H1 (cell line): ENCODE measurements at regions not wholly inside any gene's neighbourhood (a gene's known extent, or its start where the extent isn't known, plus 50 kb on each side); places are given as distances from the start of the nearest gene placed in this dataset.

Experiments
- CTCF ChIA-PET: fragments of 300-600 bp; sonication (Branson Sonifier 250); formaldehyde crosslinking; loops from one replicate; lab custom pipeline; 2021; ENCODE audit not compliant: partially characterized antibody; lab: Charles Lee
- POLR2A ChIA-PET: fragments of 300-600 bp; sonication (Branson Sonifier 250); formaldehyde crosslinking; loops from one replicate; lab custom pipeline; 2021; ENCODE audit warnings: inconsistent platforms; ENCODE audit not compliant: partially characterized antibody; lab: Charles Lee
- DNase-seq, 2 experiments: peaks; one replicate each; pipeline versions ENCODE4 v3.0.0 to v3.0.0-alpha.2; 2010 to 2022; ENCODE audit warnings: low spot score in 2 of 2, low read depth in 1 of 2, mixed read lengths in 1 of 2
- FAIRE-seq: peaks from 2 replicates; lab custom pipeline; 2011; peaks lifted over from hg19 to GRCh38; lab: Jason Lieb, UNC
- H2AFZ ChIP-seq: 2 replicates; pipeline ENCODE4 v1.8.1; 2012; ENCODE audit warnings: low read length, inconsistent platforms
- H2AK5ac ChIP-seq: 2 replicates; pipeline ENCODE4 v1.6.1; 2013; ENCODE audit warnings: low read depth, low read length
- H2BK120ac ChIP-seq: replicated peaks from 2 replicates; pipeline ENCODE3; 2013; ENCODE audit warnings: low read depth, low read length, inconsistent platforms
- H2BK12ac ChIP-seq: 2 replicates; pipeline ENCODE4 v1.6.1; 2013; ENCODE audit warnings: low read depth, low read length
- H2BK15ac ChIP-seq: 2 replicates; pipeline ENCODE4 v1.6.1; 2013; ENCODE audit warnings: low read length
- H2BK20ac ChIP-seq: 2 replicates; pipeline ENCODE4 v1.6.1; 2013; ENCODE audit warnings: low read length
- H2BK5ac ChIP-seq: 2 replicates; pipeline ENCODE4 v1.6.1; 2013; ENCODE audit warnings: low read depth, low read length
- H3K14ac ChIP-seq: 2 replicates; pipeline ENCODE4 v1.6.1; 2013; ENCODE audit warnings: inconsistent platforms; ENCODE audit not compliant: insufficient read length
- H3K18ac ChIP-seq: 2 replicates; pipeline ENCODE4 v1.6.1; 2013; ENCODE audit warnings: low read length; ENCODE audit errors: extremely low read depth
- H3K23ac ChIP-seq: 2 replicates; pipeline ENCODE4 v1.6.1; 2013; ENCODE audit warnings: inconsistent platforms; ENCODE audit not compliant: insufficient read length
- H3K23me2 ChIP-seq: 2 replicates; pipeline ENCODE4 v1.6.1; 2013; ENCODE audit warnings: low read depth, low read length
- H3K27ac ChIP-seq: 2 replicates; pipeline ENCODE4 v1.6.1; 2011; ENCODE audit warnings: low read depth, low read length, inconsistent platforms
- H3K27me3 ChIP-seq, 4 experiments: replicated peaks in 1 of 4; 1 replicate in 1 of 4; 2 replicates in 3 of 4; pipeline versions ENCODE4 v1.6.1 to v1.8.1; 2011 to 2013; ENCODE audit warnings: low read length in 3 of 4, mild to moderate bottlenecking in 3 of 4, inconsistent platforms in 2 of 4, mixed read lengths in 2 of 4, moderate library complexity in 1 of 4; ENCODE audit not compliant: control insufficient read depth in 3 of 4, insufficient read depth in 3 of 4; ENCODE audit errors: extremely low read depth in 1 of 4
- H3K36me3 ChIP-seq, 4 experiments: 2 replicates each; pipeline versions ENCODE4 v1.6.1 to v1.8.1; 2011 to 2013; ENCODE audit warnings: mild to moderate bottlenecking in 4 of 4, low read length in 3 of 4, moderate library complexity in 2 of 4, control low read depth in 1 of 4, inconsistent platforms in 1 of 4; ENCODE audit not compliant: insufficient read depth in 4 of 4, control insufficient read depth in 2 of 4
- H3K4ac ChIP-seq: replicated peaks from 2 replicates; pipeline ENCODE3; 2013; ENCODE audit warnings: low read length, low read depth, mixed read lengths, inconsistent platforms; ENCODE audit not compliant: insufficient read length
- H3K4me1 ChIP-seq, 4 experiments: replicated peaks in 1 of 4; 1 replicate in 1 of 4; 2 replicates in 3 of 4; pipeline versions ENCODE4 v1.6.1 to v1.8.1; 2011 to 2013; ENCODE audit warnings: low read length in 3 of 4, inconsistent platforms in 2 of 4, mixed read lengths in 1 of 4; ENCODE audit not compliant: insufficient read depth in 4 of 4, control insufficient read depth in 3 of 4
- H3K4me2 ChIP-seq, 2 experiments: 2 replicates each; pipeline versions ENCODE4 v1.6.1 to v1.8.1; 2011 to 2013; ENCODE audit warnings: low read depth in 2 of 2, low read length in 2 of 2, control low read depth in 1 of 2, inconsistent platforms in 1 of 2, mild to moderate bottlenecking in 1 of 2; ENCODE audit not compliant: insufficient read depth in 1 of 2
- H3K4me3 ChIP-seq, 4 experiments: fragments of 200-600, 300-600 bp in 1 of 4; sonication (generic), shearing (Covaris generic), sonication (Bioruptor Twin) in 1 of 4; 2 replicates each; pipeline versions ENCODE4 v1.5.1 to v1.8.1; 2011 to 2016; ENCODE audit warnings: low read length in 4 of 4, low read depth in 3 of 4, control low read depth in 2 of 4, inconsistent platforms in 2 of 4, mild to moderate bottlenecking in 2 of 4, mixed read lengths in 1 of 4, moderate library complexity in 1 of 4; ENCODE audit not compliant: insufficient read depth in 2 of 4; ENCODE audit errors: extremely low read depth in 1 of 4
- H3K56ac ChIP-seq: replicated peaks from 2 replicates; pipeline ENCODE3; 2013; ENCODE audit warnings: low read depth, mild to moderate bottlenecking, mixed read lengths, low read length, inconsistent platforms; ENCODE audit not compliant: insufficient read length
- H3K79me1 ChIP-seq: 2 replicates; pipeline ENCODE4 v1.6.1; 2013; ENCODE audit warnings: low read depth, low read length, control low read depth
- H3K79me2 ChIP-seq, 2 experiments: 2 replicates each; pipeline versions ENCODE4 v1.6.1 to v1.8.1; 2012 to 2013; ENCODE audit warnings: low read length in 2 of 2, mild to moderate bottlenecking in 2 of 2, inconsistent platforms in 1 of 2; ENCODE audit not compliant: insufficient read depth in 2 of 2, control insufficient read depth in 1 of 2
- H3K9ac ChIP-seq, 4 experiments: replicated peaks in 1 of 4; 1 replicate in 1 of 4; 2 replicates in 3 of 4; pipeline versions ENCODE4 v1.6.1 to v1.8.1; 2011 to 2013; ENCODE audit warnings: low read depth in 3 of 4, low read length in 3 of 4, control low read depth in 2 of 4, mild to moderate bottlenecking in 2 of 4, moderate library complexity in 2 of 4, inconsistent platforms in 1 of 4; ENCODE audit errors: extremely low read depth in 1 of 4
- H3K9me3 ChIP-seq, 2 experiments: 2 replicates each; pipeline versions ENCODE4 v1.6.1 to v1.8.1; 2012 to 2013; ENCODE audit warnings: mild to moderate bottlenecking in 2 of 2, moderate library complexity in 2 of 2, control low read depth in 1 of 2, inconsistent platforms in 1 of 2, low read depth in 1 of 2, low read length in 1 of 2, mixed read lengths in 1 of 2; ENCODE audit not compliant: insufficient read depth in 2 of 2
- H4K20me1 ChIP-seq, 2 experiments: replicated peaks in 1 of 2; 2 replicates each; pipeline versions ENCODE3 to v1.8.1; 2011 to 2013; ENCODE audit warnings: inconsistent platforms in 2 of 2, low read length in 2 of 2, mild to moderate bottlenecking in 1 of 2; ENCODE audit not compliant: insufficient read depth in 2 of 2, control insufficient read depth in 1 of 2
- H4K5ac ChIP-seq: 2 replicates; pipeline ENCODE4 v1.6.1; 2013; ENCODE audit warnings: low read length, low read depth, mixed read lengths, inconsistent platforms; ENCODE audit not compliant: insufficient read length
- H4K8ac ChIP-seq: 2 replicates; pipeline ENCODE4 v1.8.0; 2013; ENCODE audit warnings: mild to moderate bottlenecking, moderate library complexity, low read length, inconsistent platforms; ENCODE audit not compliant: insufficient read depth; ENCODE audit errors: extremely low read depth
- H4K91ac ChIP-seq: replicated peaks from 2 replicates; pipeline ENCODE3; 2013; ENCODE audit warnings: low read length, mixed read lengths, inconsistent platforms; ENCODE audit not compliant: insufficient read length
- HDAC6 ChIP-seq: IDR thresholded peaks from one replicate; pipeline ENCODE4 v1.7.1; 2012; ENCODE audit warnings: low read depth, mild to moderate bottlenecking, inconsistent platforms, low read length, moderate library complexity
- JUND ChIP-seq: IDR thresholded peaks from 2 replicates; pipeline ENCODE4 v1.6.1; 2011; ENCODE audit warnings: mild to moderate bottlenecking, improper control_type of control experiment, low read length
- KDM5A ChIP-seq: fragments of 200-600 bp; IDR thresholded peaks from 2 replicates; pipeline ENCODE4 v1.7.1; 2012; ENCODE audit warnings: mild to moderate bottlenecking, low read length, inconsistent platforms, mixed read lengths
- PHF8 ChIP-seq: fragments of 200-600 bp; sonication (generic); conservative IDR thresholded peaks from 2 replicates; pipeline ENCODE4 v1.7.1; 2012; ENCODE audit warnings: low read depth, mild to moderate bottlenecking, inconsistent platforms, low read length, moderate library complexity
- TAF7 ChIP-seq: optimal IDR thresholded peaks from 2 replicates; pipeline ENCODE3; 2011; ENCODE audit warnings: low read depth, mild to moderate bottlenecking, inconsistent platforms, low read length, moderate library complexity, borderline replicate concordance
- WGBS, 2 experiments: shearing (Covaris generic) in 1 of 2; methylation state at CpG; one replicate each; pipeline versions ENCODE4 v1.1.6 to v1.1.7; 2013 to 2015; ENCODE audit warnings: low lambda C conversion rate in 2 of 2, mixed read lengths in 2 of 2, inconsistent platforms in 1 of 2, low coverage in 1 of 2, missing lambda C conversion rate in 1 of 2; ENCODE audit not compliant: insufficient replicate concordance in 2 of 2, insufficient coverage in 1 of 2, insufficient read length in 1 of 2; ENCODE audit errors: extremely low coverage in 1 of 2, missing lambda C conversion rate in 1 of 2; 5-methylcytosine and 5-hydroxymethylcytosine counted together
- TF ChIP-seq, protein P1 (sequence below): IDR thresholded peaks from 2 replicates; pipeline ENCODE4 v1.6.1; 2011; ENCODE audit warnings: low read length, improper control_type of control experiment

GRCh38 chr10:124196659-124197058, 103.3 kb upstream of the CHST15 start:
- H4K20me1 ChIP-seq, result no peaks in the 10 kb centered on the region
- H3K9me3 ChIP-seq, result 0 out of 4 replicates have a peak, but pooled peaks cover 0 to 3% of the 10 kb centered on the region in 2 experiments
- H3K36me3 ChIP-seq, result no peaks in the 10 kb centered on the region
- no peaks in the 10 kb centered on the region for H3K79me1 ChIP-seq
- H3K9ac ChIP-seq, result no peak overlapping the region
- no peak overlapping the region for H3K14ac ChIP-seq
- 83% methylated on average over 5 of the region's 5 CpGs; no CpG with 5 or more reads in 1 of the 2 experiments for WGBS, 2 experiments
- no peaks in the 10 kb centered on the region for H3K27me3 ChIP-seq
- no peak overlapping the region for H3K4me3 ChIP-seq
- no peak overlapping the region for H2BK15ac ChIP-seq
- H2AFZ ChIP-seq, result no peak overlapping the region
- H3K27ac ChIP-seq, result no peak overlapping the region
- H4K8ac ChIP-seq, result no peak overlapping the region
- no peak overlapping the region for H2AK5ac ChIP-seq
- H3K23me2 ChIP-seq, result no peaks in the 10 kb centered on the region
- no peak overlapping the region for H2BK20ac ChIP-seq
- H3K18ac ChIP-seq, result no peak overlapping the region
- DNase-seq (no peak), FAIRE-seq (no peak)
- POLR2A ChIA-PET, result interaction anchor here (1.0 kb wide), 1 partner anchor 186 kb away, joined by 3 read pairs; no protein-coding TSS in a partner anchor
- H3K23ac ChIP-seq, result no peak overlapping the region
- CTCF ChIA-PET, result interaction anchor here (0.7 to 1.2 kb wide), 2 partner anchors 197 to 201 kb away, joined by 3 read pairs; no protein-coding TSS in a partner anchor
- H3K56ac ChIP-seq, result no peak overlapping the region
- H3K79me2 ChIP-seq, result no peaks in the 10 kb centered on the region
- no peaks in the 10 kb centered on the region for H3K4me1 ChIP-seq
- H3K4me2 ChIP-seq, result no peak overlapping the region
- H2BK5ac ChIP-seq, result no peak overlapping the region
- H4K5ac ChIP-seq, result no peak overlapping the region
- no peak overlapping the region for H2BK12ac ChIP-seq
- H3K4ac ChIP-seq, result no peak overlapping the region
- no peak overlapping the region for H4K91ac ChIP-seq
- H2BK120ac ChIP-seq, result no peak overlapping the region
- no peak for TF ChIP-seq HDAC6
- no peak for TF ChIP-seq KDM5A
- TF ChIP-seq TAF7, result no peak
- TF ChIP-seq, protein P1, sequence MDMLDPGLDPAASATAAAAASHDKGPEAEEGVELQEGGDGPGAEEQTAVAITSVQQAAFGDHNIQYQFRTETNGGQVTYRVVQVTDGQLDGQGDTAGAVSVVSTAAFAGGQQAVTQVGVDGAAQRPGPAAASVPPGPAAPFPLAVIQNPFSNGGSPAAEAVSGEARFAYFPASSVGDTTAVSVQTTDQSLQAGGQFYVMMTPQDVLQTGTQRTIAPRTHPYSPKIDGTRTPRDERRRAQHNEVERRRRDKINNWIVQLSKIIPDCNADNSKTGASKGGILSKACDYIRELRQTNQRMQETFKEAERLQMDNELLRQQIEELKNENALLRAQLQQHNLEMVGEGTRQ, result no peak
- no peak for TF ChIP-seq PHF8
- no peak for TF ChIP-seq JUND
